ENCODE measurements at regions not wholly inside any gene's neighbourhood (a gene's known extent, or its start where the extent isn't known, plus 50 kb on each side); places are given as distances from the start of the nearest gene placed in this dataset.

- Histone ChIP-seq H3K4me2 (replicated peaks; ENCODE audit: low read depth, low read length, poor library complexity, severe bottlenecking) (no peak overlapping the region), H4K20me1 (ENCODE audit: control insufficient read depth, insufficient read depth, low read length, poor library complexity, severe bottlenecking) (no peaks in the 10 kb centered on the region), H3K27ac (ENCODE audit: low read length in 2 of 2) (no peak overlapping the region), H3K36me3 (replicated peaks in 1 of 2; ENCODE audit: control extremely low read depth in 1 of 2, control insufficient read depth in 1 of 2, extremely low read depth in 1 of 2, insufficient read depth in 2 of 2, low read length in 1 of 2) (no peaks in the 10 kb centered on the region), H3K9me3 (ENCODE audit: control extremely low read depth in 1 of 3, control insufficient read depth in 2 of 3, insufficient read depth in 1 of 3, low read length in 2 of 3) (peaks cover 0 to 2% (median 0%) of the 10 kb centered on the region in 3 donors), H3K9ac (ENCODE audit: low read length) (no peak overlapping the region), H3K27me3 (replicated peaks in 1 of 4; ENCODE audit: control extremely low read depth in 1 of 4, control insufficient read depth in 3 of 4, insufficient read depth in 4 of 4, low read length in 3 of 4) (no peaks in the 10 kb centered on the region), H3K4me3 (ENCODE audit: control extremely low read depth in 1 of 5, extremely low read depth in 1 of 5, insufficient read depth in 1 of 5, low read depth in 2 of 5, low read length in 4 of 5) (no peak overlapping the region), H3K4me1 (ENCODE audit: control insufficient read depth in 2 of 2, insufficient read depth in 2 of 2, low read length in 2 of 2) (no peaks in the 10 kb centered on the region), H3K79me2 (ENCODE audit: control insufficient read depth, insufficient read depth, low read length) (no peaks in the 10 kb centered on the region), H2AFZ (ENCODE audit: insufficient read depth, low read depth, low read length, poor library complexity, severe bottlenecking) (no peak overlapping the region)
- H3K4me1 Mint-ChIP-seq, result no peaks in the 10 kb centered on the region
- H3K27me3 Mint-ChIP-seq, result peaks cover 9% of the 10 kb centered on the region
- WGBS (ENCODE audit: insufficient coverage), result no CpG with 5 or more reads among the region's 1 CpG
- DNase-seq (no peak), ATAC-seq (ENCODE audit: low read depth) (no peak)
- POLR2A ChIA-PET, result no interaction called here
- intact Hi-C loops (cut with micrococcal nuclease), result no loop called here
- no peak overlapping the region for H3K4me3 Mint-ChIP-seq
- CTCF ChIA-PET, result no interaction called here
- no peak overlapping the region for H3K27ac Mint-ChIP-seq
- TF ChIP-seq CTCF (IDR thresholded peaks at IDR 0.05), result no peak
- no peak for TF ChIP-seq EZH2 (IDR thresholded peaks at IDR 0.05; ENCODE audit: borderline replicate concordance, insufficient read depth, low read depth, low read length, poor library complexity, severe bottlenecking)
- H3K9me3 Mint-ChIP-seq (ENCODE audit: insufficient read depth), result no peaks in the 10 kb centered on the region
Measured at GRCh38 chr16:25587783-25588182, 104.0 kb upstream of the HS3ST4 start.

DNA sequence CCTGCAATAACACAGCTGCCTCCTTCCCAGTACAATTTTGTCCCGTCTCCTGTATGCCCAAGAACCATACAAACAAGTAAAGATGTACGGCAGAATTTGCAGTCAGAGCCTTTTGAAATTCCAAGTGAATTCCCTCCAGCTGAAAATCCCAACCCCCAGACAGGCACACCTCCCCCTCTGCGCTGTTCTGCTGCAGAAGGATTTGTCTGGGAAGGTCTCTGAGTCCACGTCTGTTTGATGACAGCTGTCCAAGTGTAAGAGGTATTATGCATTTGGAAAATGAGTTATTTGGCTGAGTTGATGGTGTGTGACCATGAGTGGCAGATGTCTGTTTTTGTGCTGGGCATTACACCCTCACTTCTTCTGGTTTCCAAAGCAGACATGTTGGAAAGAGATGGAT lies 104.9 kb upstream of the HS3ST4 start:
- WGBS (ENCODE audit: insufficient coverage), result 52% methylated on average over 2 of the region's 4 CpGs

More for the DNA sequence above, 104.9 kb upstream of the HS3ST4 start:
- H3K9me3 ChIP-seq (ENCODE audit: control extremely low read depth in 1 of 3, control insufficient read depth in 2 of 3, insufficient read depth in 1 of 3, low read length in 2 of 3), result peaks cover 0 to 2% (median 0%) of the 10 kb centered on the region in 3 donors
- Mint-ChIP-seq H3K9me3 (ENCODE audit: insufficient read depth) (no peaks in the 10 kb centered on the region), H3K27ac (no peak overlapping the region), H3K27me3 (peaks cover 9% of the 10 kb centered on the region), H3K4me1 (no peaks in the 10 kb centered on the region), H3K4me3 (no peak overlapping the region)
- CTCF ChIA-PET, result no interaction called here
- intact Hi-C loops (cut with micrococcal nuclease), result no loop called here
- no peaks in the 10 kb centered on the region for H3K4me1 ChIP-seq (ENCODE audit: control insufficient read depth in 2 of 2, insufficient read depth in 2 of 2, low read length in 2 of 2)
- no peak overlapping the region for H3K4me3 ChIP-seq (ENCODE audit: control extremely low read depth in 1 of 5, extremely low read depth in 1 of 5, insufficient read depth in 1 of 5, low read depth in 2 of 5, low read length in 4 of 5)
- H3K4me2 ChIP-seq (replicated peaks; ENCODE audit: low read depth, low read length, poor library complexity, severe bottlenecking), result no peak overlapping the region
- no peaks in the 10 kb centered on the region for H3K27me3 ChIP-seq (replicated peaks in 1 of 4; ENCODE audit: control extremely low read depth in 1 of 4, control insufficient read depth in 3 of 4, insufficient read depth in 4 of 4, low read length in 3 of 4)
- no peaks in the 10 kb centered on the region for H3K79me2 ChIP-seq (ENCODE audit: control insufficient read depth, insufficient read depth, low read length)
- no peak overlapping the region for H3K27ac ChIP-seq (ENCODE audit: low read length in 2 of 2)
- ATAC-seq (ENCODE audit: low read depth), result no peak
- POLR2A ChIA-PET, result no interaction called here
- no peak for TF ChIP-seq CTCF (IDR thresholded peaks at IDR 0.05)
- no peak for TF ChIP-seq EZH2 (IDR thresholded peaks at IDR 0.05; ENCODE audit: borderline replicate concordance, insufficient read depth, low read depth, low read length, poor library complexity, severe bottlenecking)
- no peak overlapping the region for H2AFZ ChIP-seq (ENCODE audit: insufficient read depth, low read depth, low read length, poor library complexity, severe bottlenecking)
- no peaks in the 10 kb centered on the region for H4K20me1 ChIP-seq (ENCODE audit: control insufficient read depth, insufficient read depth, low read length, poor library complexity, severe bottlenecking)
- DNase-seq, result no peak
- no peak overlapping the region for H3K9ac ChIP-seq (ENCODE audit: low read length)
- no peaks in the 10 kb centered on the region for H3K36me3 ChIP-seq (replicated peaks in 1 of 2; ENCODE audit: control extremely low read depth in 1 of 2, control insufficient read depth in 1 of 2, extremely low read depth in 1 of 2, insufficient read depth in 2 of 2, low read length in 1 of 2)
